ENCODE measurements at regions not wholly inside any gene's neighbourhood (a gene's known extent, or its start where the extent isn't known, plus 50 kb on each side); places are given as distances from the start of the nearest gene placed in this dataset.

DNA sequence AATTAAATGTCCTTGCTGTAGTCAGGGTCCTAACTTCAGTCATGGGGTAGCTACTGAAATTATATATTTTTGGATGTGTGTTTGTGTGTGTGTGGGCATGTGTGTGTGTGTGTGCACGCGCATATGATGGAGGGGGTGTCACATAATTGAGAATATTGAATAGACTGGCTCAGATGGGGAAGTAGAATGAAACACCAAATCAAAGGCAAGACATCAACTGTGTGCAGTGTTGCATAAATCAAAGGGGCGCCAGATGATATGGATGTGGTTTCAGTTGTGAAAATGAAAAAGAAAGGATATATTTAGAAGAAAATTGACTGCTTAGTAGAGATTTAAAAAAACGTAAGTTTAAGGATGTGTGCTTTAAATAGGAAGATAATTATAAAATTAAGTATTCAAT, 144.2 kb upstream of the CEP162 start:
- no peaks in the 10 kb centered on the region for H3K27me3 ChIP-seq (ENCODE audit: insufficient read depth, low read length)

GRCh38 chr6:84362193-84362821, 134.9 kb upstream of the CEP162 start:
- no peak overlapping the region for H4K8ac ChIP-seq (ENCODE audit: low read depth, low read length)
- H3K79me1 ChIP-seq (ENCODE audit: low read length): no peaks in the 10 kb centered on the region
- no peaks in the 10 kb centered on the region for H3K36me3 ChIP-seq (ENCODE audit: control insufficient read depth in 1 of 2, insufficient read depth in 2 of 2, low read length in 2 of 2)
- H4K12ac ChIP-seq (ENCODE audit: low read depth, low read length): no peak overlapping the region
- no peak overlapping the region for H3K4ac ChIP-seq (ENCODE audit: low read depth, low read length)
- H3K79me2 ChIP-seq (ENCODE audit: control insufficient read depth, insufficient read depth, low read length, poor library complexity): no peaks in the 10 kb centered on the region
- no peak overlapping the region for H2AFZ ChIP-seq (ENCODE audit: insufficient read depth, low read length, poor library complexity)
- no peak overlapping the region for H2BK5ac ChIP-seq (ENCODE audit: low read depth, low read length, poor library complexity)
- WGBS (ENCODE audit: extremely low coverage, insufficient coverage, insufficient read length): no CpG with 5 or more reads among the region's 1 CpG
- H3K18ac ChIP-seq (ENCODE audit: low read length): no peak overlapping the region
- H3K14ac ChIP-seq (ENCODE audit: low read length): no peak overlapping the region
- no peak overlapping the region for H3K27ac ChIP-seq (ENCODE audit: low read depth, low read length)
- no peak overlapping the region for H3K4me3 ChIP-seq (ENCODE audit: low read depth, low read length)
- no peak overlapping the region for H2BK12ac ChIP-seq (ENCODE audit: low read length)
- no peaks in the 10 kb centered on the region for H3K4me1 ChIP-seq (ENCODE audit: control insufficient read depth in 1 of 2, insufficient read depth in 2 of 2, low read length in 2 of 2)
- H3K27me3 ChIP-seq (ENCODE audit: insufficient read depth, low read length): no peaks in the 10 kb centered on the region
- no peak overlapping the region for H3K4me2 ChIP-seq (ENCODE audit: low read length)
- no peak overlapping the region for H2AK5ac ChIP-seq (ENCODE audit: low read length)
- no peak overlapping the region for H3K23ac ChIP-seq (ENCODE audit: low read length)
- H3K9ac ChIP-seq (ENCODE audit: low read length): no peak overlapping the region
- H2BK120ac ChIP-seq (ENCODE audit: insufficient read depth, low read length, poor library complexity): no peak overlapping the region
- DNase-seq: no peak
- no peak overlapping the region for H4K91ac ChIP-seq (ENCODE audit: low read depth, low read length)
- no peaks in the 10 kb centered on the region for H3K9me3 ChIP-seq (ENCODE audit: insufficient read depth, low read depth, low read length)

More for the DNA sequence above, 144.2 kb upstream of the CEP162 start:
- WGBS (ENCODE audit: extremely low coverage, insufficient coverage, insufficient read length): no CpG with 5 or more reads among the region's 4 CpGs
- Histone ChIP-seq H3K4me2 (ENCODE audit: low read length) (no peak overlapping the region), H3K9ac (ENCODE audit: low read length) (no peak overlapping the region), H3K14ac (ENCODE audit: low read length) (no peak overlapping the region), H3K4ac (ENCODE audit: low read depth, low read length) (no peak overlapping the region), H3K4me3 (ENCODE audit: low read depth, low read length) (no peak overlapping the region), H2BK120ac (ENCODE audit: insufficient read depth, low read length, poor library complexity) (no peak overlapping the region), H3K36me3 (ENCODE audit: control insufficient read depth in 1 of 2, insufficient read depth in 2 of 2, low read length in 2 of 2) (no peaks in the 10 kb centered on the region), H2AFZ (ENCODE audit: insufficient read depth, low read length, poor library complexity) (no peak overlapping the region), H3K79me1 (ENCODE audit: low read length) (no peaks in the 10 kb centered on the region), H3K79me2 (ENCODE audit: control insufficient read depth, insufficient read depth, low read length, poor library complexity) (no peaks in the 10 kb centered on the region), H3K4me1 (ENCODE audit: control insufficient read depth in 1 of 2, insufficient read depth in 2 of 2, low read length in 2 of 2) (no peaks in the 10 kb centered on the region), H4K12ac (ENCODE audit: low read depth, low read length) (no peak overlapping the region), H3K9me3 (ENCODE audit: insufficient read depth, low read depth, low read length) (no peaks in the 10 kb centered on the region), H3K18ac (ENCODE audit: low read length) (no peak overlapping the region), H2BK5ac (ENCODE audit: low read depth, low read length, poor library complexity) (no peak overlapping the region), H2AK5ac (ENCODE audit: low read length) (no peak overlapping the region), H4K91ac (ENCODE audit: low read depth, low read length) (no peak overlapping the region), H3K27ac (ENCODE audit: low read depth, low read length) (no peak overlapping the region), H3K23ac (ENCODE audit: low read length) (no peak overlapping the region), H2BK12ac (ENCODE audit: low read length) (no peak overlapping the region), H4K8ac (ENCODE audit: low read depth, low read length) (no peak overlapping the region)
- DNase-seq: no peak

DNA sequence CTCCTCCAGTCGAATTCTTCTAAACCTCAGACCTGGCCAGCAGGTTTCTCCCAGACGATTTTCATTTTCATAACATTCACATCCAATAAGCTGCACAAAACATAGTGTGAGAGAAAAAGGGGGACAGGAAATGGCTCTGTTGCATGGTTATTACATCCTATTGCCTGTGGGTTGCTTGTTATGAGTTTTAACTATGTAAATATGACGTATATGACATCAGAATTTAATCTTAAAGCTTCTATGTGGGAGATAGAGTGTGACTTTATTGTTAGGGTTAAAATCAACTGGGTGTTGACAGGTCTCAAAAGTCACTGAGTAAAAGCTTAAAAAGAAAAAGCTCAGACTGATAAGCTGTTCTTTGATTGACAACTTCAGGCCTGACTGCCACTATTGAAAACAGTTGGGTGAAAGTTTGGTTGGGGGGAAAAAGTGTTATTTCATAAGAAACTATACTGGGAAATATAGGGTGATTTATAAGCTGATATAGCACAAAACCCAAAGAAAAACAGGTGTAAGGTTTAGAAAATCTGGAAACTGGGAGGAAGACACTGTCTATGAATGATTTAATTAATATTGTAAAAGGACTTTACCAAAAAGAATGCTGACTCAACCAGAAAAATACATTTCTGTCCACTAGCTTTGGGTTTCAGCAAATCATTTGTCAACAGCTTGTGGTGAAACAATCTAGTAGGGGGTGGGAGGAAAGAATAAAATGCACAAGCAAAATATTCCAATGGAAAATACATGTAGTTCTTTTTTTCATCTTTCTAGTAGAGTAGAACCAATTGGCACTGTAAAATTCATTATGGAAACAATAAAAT, 134.1 kb upstream of the CEP162 start:
- Histone ChIP-seq H2BK120ac (ENCODE audit: insufficient read depth, low read length, poor library complexity) (no peak overlapping the region), H4K12ac (ENCODE audit: low read depth, low read length) (no peak overlapping the region), H3K27ac (ENCODE audit: low read depth, low read length) (no peak overlapping the region), H3K4me3 (ENCODE audit: low read depth, low read length) (no peak overlapping the region), H3K4me1 (ENCODE audit: control insufficient read depth in 1 of 2, insufficient read depth in 2 of 2, low read length in 2 of 2) (no peaks in the 10 kb centered on the region), H2BK5ac (ENCODE audit: low read depth, low read length, poor library complexity) (no peak overlapping the region), H3K18ac (ENCODE audit: low read length) (no peak overlapping the region), H3K23ac (ENCODE audit: low read length) (no peak overlapping the region), H3K4ac (ENCODE audit: low read depth, low read length) (no peak overlapping the region), H2BK12ac (ENCODE audit: low read length) (no peak overlapping the region), H3K79me2 (ENCODE audit: control insufficient read depth, insufficient read depth, low read length, poor library complexity) (no peaks in the 10 kb centered on the region), H3K36me3 (ENCODE audit: control insufficient read depth in 1 of 2, insufficient read depth in 2 of 2, low read length in 2 of 2) (no peaks in the 10 kb centered on the region), H3K27me3 (ENCODE audit: insufficient read depth, low read length) (no peaks in the 10 kb centered on the region), H3K9me3 (ENCODE audit: insufficient read depth, low read depth, low read length) (no peaks in the 10 kb centered on the region), H3K14ac (ENCODE audit: low read length) (no peak overlapping the region), H3K4me2 (ENCODE audit: low read length) (no peak overlapping the region), H4K91ac (ENCODE audit: low read depth, low read length) (no peak overlapping the region), H3K9ac (ENCODE audit: low read length) (no peak overlapping the region), H4K8ac (ENCODE audit: low read depth, low read length) (no peak overlapping the region), H3K79me1 (ENCODE audit: low read length) (no peaks in the 10 kb centered on the region), H2AFZ (ENCODE audit: insufficient read depth, low read length, poor library complexity) (no peak overlapping the region), H2AK5ac (ENCODE audit: low read length) (no peak overlapping the region)
- WGBS (ENCODE audit: extremely low coverage, insufficient coverage, insufficient read length): no CpG with 5 or more reads among the region's 3 CpGs
- DNase-seq: no peak

GRCh38 chr6:84360039-84360438, 132.6 kb upstream of the CEP162 start:
- DNase-seq: no peak
- H3K36me3 ChIP-seq (ENCODE audit: control insufficient read depth in 1 of 2, insufficient read depth in 2 of 2, low read length in 2 of 2): no peaks in the 10 kb centered on the region
- no peak overlapping the region for H3K4ac ChIP-seq (ENCODE audit: low read depth, low read length)
- no peak overlapping the region for H2AK5ac ChIP-seq (ENCODE audit: low read length)
- no peak overlapping the region for H4K12ac ChIP-seq (ENCODE audit: low read depth, low read length)
- no peak overlapping the region for H2BK120ac ChIP-seq (ENCODE audit: insufficient read depth, low read length, poor library complexity)
- no peak overlapping the region for H3K4me3 ChIP-seq (ENCODE audit: low read depth, low read length)
- H3K18ac ChIP-seq (ENCODE audit: low read length): no peak overlapping the region
- H3K9ac ChIP-seq (ENCODE audit: low read length): no peak overlapping the region
- no peaks in the 10 kb centered on the region for H3K4me1 ChIP-seq (ENCODE audit: control insufficient read depth in 1 of 2, insufficient read depth in 2 of 2, low read length in 2 of 2)
- H3K23ac ChIP-seq (ENCODE audit: low read length): no peak overlapping the region
- H2AFZ ChIP-seq (ENCODE audit: insufficient read depth, low read length, poor library complexity): no peak overlapping the region
- H3K27ac ChIP-seq (ENCODE audit: low read depth, low read length): no peak overlapping the region
- H2BK12ac ChIP-seq (ENCODE audit: low read length): no peak overlapping the region
- WGBS (ENCODE audit: extremely low coverage, insufficient coverage, insufficient read length): no CpG with 5 or more reads among the region's 5 CpGs
- no peaks in the 10 kb centered on the region for H3K79me2 ChIP-seq (ENCODE audit: control insufficient read depth, insufficient read depth, low read length, poor library complexity)
- no peak overlapping the region for H2BK5ac ChIP-seq (ENCODE audit: low read depth, low read length, poor library complexity)
- H3K27me3 ChIP-seq (ENCODE audit: insufficient read depth, low read length): no peaks in the 10 kb centered on the region
- H3K79me1 ChIP-seq (ENCODE audit: low read length): no peaks in the 10 kb centered on the region
- H4K8ac ChIP-seq (ENCODE audit: low read depth, low read length): no peak overlapping the region
- H3K14ac ChIP-seq (ENCODE audit: low read length): no peak overlapping the region
- no peaks in the 10 kb centered on the region for H3K9me3 ChIP-seq (ENCODE audit: insufficient read depth, low read depth, low read length)
- no peak overlapping the region for H4K91ac ChIP-seq (ENCODE audit: low read depth, low read length)
- H3K4me2 ChIP-seq (ENCODE audit: low read length): no peak overlapping the region

Measured in trophoblast cell (in vitro differentiated cells and primary cell).